ENCODE measurements at regions not wholly inside any gene's neighbourhood (a gene's known extent, or its start where the extent isn't known, plus 50 kb on each side); places are given as distances from the start of the nearest gene placed in this dataset.

GRCh38 chr10:113266147-113266546 is 286.7 kb upstream of the HABP2 start:
- Histone ChIP-seq H3K18ac (ENCODE audit: low read length) (no peak overlapping the region), H3K27ac (ENCODE audit: low read depth, low read length) (no peak overlapping the region), H3K79me2 (ENCODE audit: control insufficient read depth, insufficient read depth, low read length) (no peaks in the 10 kb centered on the region), H3K4me3 (ENCODE audit: low read length) (no peak overlapping the region), H3K79me1 (ENCODE audit: low read length) (no peaks in the 10 kb centered on the region), H2BK15ac (replicated peaks; ENCODE audit: low read depth) (no peak overlapping the region), H3K4me1 (ENCODE audit: control insufficient read depth, low read depth, low read length) (no peaks in the 10 kb centered on the region), H2BK5ac (ENCODE audit: low read length) (no peak overlapping the region), H2AK5ac (ENCODE audit: low read length) (no peak overlapping the region), H3K9ac (ENCODE audit: low read length) (no peak overlapping the region), H3K4me2 (ENCODE audit: low read length) (no peak overlapping the region), H3K23ac (ENCODE audit: low read length) (no peak overlapping the region), H4K5ac (ENCODE audit: low read length) (no peak overlapping the region), H3K4ac (ENCODE audit: low read depth, low read length) (no peak overlapping the region), H3K27me3 (ENCODE audit: insufficient read depth, low read length, poor library complexity) (no peaks in the 10 kb centered on the region), H3K56ac (ENCODE audit: low read length) (no peak overlapping the region), H2BK120ac (ENCODE audit: low read depth, low read length) (no peak overlapping the region), H4K8ac (ENCODE audit: low read depth, low read length) (no peak overlapping the region), H3K36me3 (ENCODE audit: control insufficient read depth, insufficient read depth, low read length) (no peaks in the 10 kb centered on the region)
- no CpG with 5 or more reads among the region's 4 CpGs for WGBS (ENCODE audit: extremely low coverage, insufficient coverage, low lambda C conversion rate)
- no peak for DNase-seq

GRCh38 chr10:113267619-113268562 is 285.0 kb upstream of the HABP2 start:
- no peak overlapping the region for H3K27ac ChIP-seq (ENCODE audit: low read depth, low read length)
- no peak overlapping the region for H2BK15ac ChIP-seq (replicated peaks; ENCODE audit: low read depth)
- H2BK120ac ChIP-seq (ENCODE audit: low read depth, low read length) = no peak overlapping the region
- H3K79me1 ChIP-seq (ENCODE audit: low read length) = no peaks in the 10 kb centered on the region
- H3K56ac ChIP-seq (ENCODE audit: low read length) = no peak overlapping the region
- H3K4me1 ChIP-seq (ENCODE audit: control insufficient read depth, low read depth, low read length) = no peaks in the 10 kb centered on the region
- no peak overlapping the region for H2BK5ac ChIP-seq (ENCODE audit: low read length)
- no peak overlapping the region for H3K18ac ChIP-seq (ENCODE audit: low read length)
- H3K27me3 ChIP-seq (ENCODE audit: insufficient read depth, low read length, poor library complexity) = no peaks in the 10 kb centered on the region
- no peak overlapping the region for H3K4me3 ChIP-seq (ENCODE audit: low read length)
- H4K5ac ChIP-seq (ENCODE audit: low read length) = no peak overlapping the region
- no peak overlapping the region for H3K4ac ChIP-seq (ENCODE audit: low read depth, low read length)
- DNase-seq = no peak
- H2AK5ac ChIP-seq (ENCODE audit: low read length) = no peak overlapping the region
- no peak overlapping the region for H3K9ac ChIP-seq (ENCODE audit: low read length)
- no CpG with 5 or more reads among the region's 4 CpGs for WGBS (ENCODE audit: extremely low coverage, insufficient coverage, low lambda C conversion rate)
- no peaks in the 10 kb centered on the region for H3K79me2 ChIP-seq (ENCODE audit: control insufficient read depth, insufficient read depth, low read length)
- H3K36me3 ChIP-seq (ENCODE audit: control insufficient read depth, insufficient read depth, low read length) = no peaks in the 10 kb centered on the region
- H4K8ac ChIP-seq (ENCODE audit: low read depth, low read length) = no peak overlapping the region
- H3K4me2 ChIP-seq (ENCODE audit: low read length) = no peak overlapping the region
- no peak overlapping the region for H3K23ac ChIP-seq (ENCODE audit: low read length)

- Histone ChIP-seq H4K5ac (ENCODE audit: low read length) (no peak overlapping the region), H2BK15ac (replicated peaks; ENCODE audit: low read depth) (no peak overlapping the region), H3K4ac (ENCODE audit: low read depth, low read length) (no peak overlapping the region), H3K23ac (ENCODE audit: low read length) (no peak overlapping the region), H3K27me3 (ENCODE audit: insufficient read depth, low read length, poor library complexity) (no peaks in the 10 kb centered on the region), H2BK5ac (ENCODE audit: low read length) (no peak overlapping the region), H3K4me3 (ENCODE audit: low read length) (no peak overlapping the region), H4K8ac (ENCODE audit: low read depth, low read length) (no peak overlapping the region), H3K18ac (ENCODE audit: low read length) (no peak overlapping the region), H3K56ac (ENCODE audit: low read length) (no peak overlapping the region), H3K4me1 (ENCODE audit: control insufficient read depth, low read depth, low read length) (peaks cover 5% of the 10 kb centered on the region), H2BK120ac (ENCODE audit: low read depth, low read length) (no peak overlapping the region), H3K79me1 (ENCODE audit: low read length) (no peaks in the 10 kb centered on the region), H2AK5ac (ENCODE audit: low read length) (no peak overlapping the region), H3K9ac (ENCODE audit: low read length) (no peak overlapping the region), H3K4me2 (ENCODE audit: low read length) (no peak overlapping the region), H3K27ac (ENCODE audit: low read depth, low read length) (no peak overlapping the region), H3K79me2 (ENCODE audit: control insufficient read depth, insufficient read depth, low read length) (no peaks in the 10 kb centered on the region), H3K36me3 (ENCODE audit: control insufficient read depth, insufficient read depth, low read length) (no peaks in the 10 kb centered on the region)
- WGBS (ENCODE audit: extremely low coverage, insufficient coverage, low lambda C conversion rate) = no CpG with 5 or more reads among the region's 2 CpGs
- DNase-seq = peak; percentile 20
Observed at GRCh38 chr10:113269333-113269732, 283.5 kb upstream of the HABP2 start.

- WGBS (ENCODE audit: extremely low coverage, insufficient coverage, low lambda C conversion rate) = no CpG with 5 or more reads among the region's 5 CpGs
- no peaks in the 10 kb centered on the region for H3K36me3 ChIP-seq (ENCODE audit: control insufficient read depth, insufficient read depth, low read length)
- H3K27me3 ChIP-seq (ENCODE audit: insufficient read depth, low read length, poor library complexity) = no peaks in the 10 kb centered on the region
- no peaks in the 10 kb centered on the region for H3K79me2 ChIP-seq (ENCODE audit: control insufficient read depth, insufficient read depth, low read length)
- no peak overlapping the region for H2AK5ac ChIP-seq (ENCODE audit: low read length)
- DNase-seq = no peak
- H3K18ac ChIP-seq (ENCODE audit: low read length) = no peak overlapping the region
- no peak overlapping the region for H3K4me2 ChIP-seq (ENCODE audit: low read length)
- H3K4me1 ChIP-seq (ENCODE audit: control insufficient read depth, low read depth, low read length) = peaks cover 5% of the 10 kb centered on the region
- no peaks in the 10 kb centered on the region for H3K79me1 ChIP-seq (ENCODE audit: low read length)
- H4K8ac ChIP-seq (ENCODE audit: low read depth, low read length) = no peak overlapping the region
- no peak overlapping the region for H4K5ac ChIP-seq (ENCODE audit: low read length)
- no peak overlapping the region for H3K27ac ChIP-seq (ENCODE audit: low read depth, low read length)
- no peak overlapping the region for H3K23ac ChIP-seq (ENCODE audit: low read length)
- no peak overlapping the region for H2BK5ac ChIP-seq (ENCODE audit: low read length)
- no peak overlapping the region for H2BK120ac ChIP-seq (ENCODE audit: low read depth, low read length)
- H3K4ac ChIP-seq (ENCODE audit: low read depth, low read length) = no peak overlapping the region
- no peak overlapping the region for H3K9ac ChIP-seq (ENCODE audit: low read length)
- H2BK15ac ChIP-seq (replicated peaks; ENCODE audit: low read depth) = no peak overlapping the region
- no peak overlapping the region for H3K4me3 ChIP-seq (ENCODE audit: low read length)
- H3K56ac ChIP-seq (ENCODE audit: low read length) = no peak overlapping the region
Observed at GRCh38 chr10:113272511-113272910, 280.3 kb upstream of the HABP2 start.

DNA sequence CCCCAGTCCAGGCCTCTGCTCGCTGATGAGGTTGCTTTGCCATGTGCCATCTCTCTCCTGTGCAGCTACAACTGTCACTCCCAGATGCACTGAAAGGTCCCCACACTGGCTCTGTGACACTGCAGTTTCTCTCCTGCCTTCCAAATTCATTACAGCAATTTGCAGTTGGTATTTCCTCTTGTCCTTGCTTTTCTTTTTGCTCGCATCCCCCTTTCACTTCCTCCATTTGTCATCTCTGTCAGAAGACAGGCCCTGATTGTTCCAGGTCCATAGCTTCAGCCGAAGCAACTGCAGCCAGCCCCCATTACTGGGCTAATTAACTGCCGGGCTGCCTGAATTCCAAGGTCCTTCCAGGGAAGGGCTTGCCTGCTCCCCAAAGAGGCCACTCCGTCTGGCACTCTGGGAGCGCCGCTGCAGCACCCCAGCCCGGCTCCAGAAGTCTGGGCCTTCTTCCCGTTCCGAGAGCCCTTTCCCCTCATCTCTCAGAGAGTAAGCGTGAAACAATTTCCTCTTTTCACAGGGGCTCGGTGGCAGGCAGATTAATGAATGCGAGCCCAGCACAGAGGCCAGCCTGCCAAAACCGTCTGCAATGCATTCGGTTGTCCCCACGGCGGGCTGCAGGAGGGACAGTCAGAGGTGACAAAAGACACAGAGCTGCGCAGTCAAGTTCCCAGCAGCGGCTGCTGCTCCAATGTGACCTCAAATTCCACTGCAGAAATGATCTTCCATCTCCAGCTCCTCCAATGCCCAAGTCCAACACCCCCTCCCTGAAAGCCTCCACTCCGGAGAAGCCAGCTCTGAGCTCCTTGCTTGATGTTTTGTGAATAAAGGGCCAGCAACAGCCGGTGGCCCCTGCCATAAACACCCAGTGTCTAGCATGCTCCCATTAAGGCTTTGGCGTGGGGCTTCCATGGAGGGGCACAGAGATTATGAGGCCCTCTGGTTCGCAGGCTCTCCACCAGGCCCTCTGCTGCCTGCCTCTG is 279.4 kb upstream of the HABP2 start:
- Histone ChIP-seq H3K79me2 (ENCODE audit: control insufficient read depth, insufficient read depth, low read length) (no peaks in the 10 kb centered on the region), H3K4me1 (ENCODE audit: control insufficient read depth, low read depth, low read length) (peaks cover 5% of the 10 kb centered on the region), H3K27ac (ENCODE audit: low read depth, low read length) (no peak overlapping the region), H3K4me3 (ENCODE audit: low read length) (no peak overlapping the region), H3K18ac (ENCODE audit: low read length) (peak overlapping the region; percentile 4), H4K8ac (ENCODE audit: low read depth, low read length) (no peak overlapping the region), H3K56ac (ENCODE audit: low read length) (no peak overlapping the region), H3K27me3 (ENCODE audit: insufficient read depth, low read length, poor library complexity) (no peaks in the 10 kb centered on the region), H3K4ac (ENCODE audit: low read depth, low read length) (no peak overlapping the region), H4K5ac (ENCODE audit: low read length) (no peak overlapping the region), H2AK5ac (ENCODE audit: low read length) (no peak overlapping the region), H3K23ac (ENCODE audit: low read length) (no peak overlapping the region), H2BK120ac (ENCODE audit: low read depth, low read length) (no peak overlapping the region), H3K9ac (ENCODE audit: low read length) (no peak overlapping the region), H2BK5ac (ENCODE audit: low read length) (no peak overlapping the region), H2BK15ac (replicated peaks; ENCODE audit: low read depth) (no peak overlapping the region), H3K79me1 (ENCODE audit: low read length) (no peaks in the 10 kb centered on the region), H3K36me3 (ENCODE audit: control insufficient read depth, insufficient read depth, low read length) (no peaks in the 10 kb centered on the region), H3K4me2 (ENCODE audit: low read length) (no peak overlapping the region)
- no CpG with 5 or more reads among the region's 23 CpGs for WGBS (ENCODE audit: extremely low coverage, insufficient coverage, low lambda C conversion rate)
- DNase-seq = peak; percentile 45

Measured in mesendoderm (in vitro differentiated cells).